Mesenchymal stem cell (in vitro differentiated cells and primary cell): ENCODE measurements at regions not wholly inside any gene's neighbourhood (a gene's known extent, or its start where the extent isn't known, plus 50 kb on each side); places are given as distances from the start of the nearest gene placed in this dataset.

Experiments used
- DNase-seq: peaks from one replicate; pipeline ENCODE4 v3.0.0-alpha.2; 2013
- H2AFZ ChIP-seq: one replicate; pipeline ENCODE4 v1.6.1; 2013; ENCODE audit warnings: low read depth, mild to moderate bottlenecking, control low read depth, inconsistent platforms, low read length, moderate library complexity
- H2AK5ac ChIP-seq: 2 replicates; pipeline ENCODE4 v1.6.1; 2013; ENCODE audit warnings: low read length, moderate library complexity, mild to moderate bottlenecking, inconsistent platforms; ENCODE audit not compliant: severe bottlenecking
- H2BK120ac ChIP-seq: one replicate; pipeline ENCODE4 v1.6.1; 2013; ENCODE audit warnings: low read depth, mild to moderate bottlenecking, inconsistent platforms, low read length, moderate library complexity
- H2BK12ac ChIP-seq, 2 experiments: one replicate each; pipeline ENCODE4 v1.6.1; 2013; ENCODE audit warnings: inconsistent platforms in 2 of 2, low read length in 2 of 2, mild to moderate bottlenecking in 2 of 2, moderate library complexity in 2 of 2, control low read depth in 1 of 2
- H2BK15ac ChIP-seq: one replicate; pipeline ENCODE4 v1.6.1; 2013; ENCODE audit warnings: mild to moderate bottlenecking, low read depth, inconsistent platforms; ENCODE audit not compliant: poor library complexity, severe bottlenecking
- H2BK5ac ChIP-seq: 2 replicates; pipeline ENCODE4 v1.6.1; 2013; ENCODE audit warnings: low read depth, mild to moderate bottlenecking, low read length, control low read depth, inconsistent platforms; ENCODE audit not compliant: poor library complexity, severe bottlenecking
- H3K14ac ChIP-seq, 2 experiments: one replicate each; pipeline ENCODE4 v1.6.1; 2013; ENCODE audit warnings: inconsistent platforms in 2 of 2, low read length in 2 of 2, control low read depth in 1 of 2, mild to moderate bottlenecking in 1 of 2, moderate library complexity in 1 of 2
- H3K18ac ChIP-seq, 2 experiments: one replicate each; pipeline ENCODE4 v1.6.1; 2013; ENCODE audit warnings: inconsistent platforms in 2 of 2, low read length in 2 of 2, control low read depth in 1 of 2, low read depth in 1 of 2, mild to moderate bottlenecking in 1 of 2
- H3K23ac ChIP-seq, 2 experiments: one replicate each; pipeline ENCODE4 v1.6.1; 2013; ENCODE audit warnings: inconsistent platforms in 2 of 2, low read length in 2 of 2, mild to moderate bottlenecking in 2 of 2, moderate library complexity in 2 of 2, control low read depth in 1 of 2
- H3K27ac ChIP-seq: 2 replicates; pipeline ENCODE4 v1.5.1; 2013; ENCODE audit warnings: mild to moderate bottlenecking, moderate library complexity, low read length, control low read depth, inconsistent platforms; ENCODE audit not compliant: poor library complexity, severe bottlenecking
- H3K27me3 ChIP-seq, 2 experiments: 2 replicates each; pipeline versions ENCODE4 v1.6.1 to v1.7.0; 2013; ENCODE audit warnings: low read length in 2 of 2, mild to moderate bottlenecking in 2 of 2, moderate library complexity in 2 of 2, control low read depth in 1 of 2, inconsistent platforms in 1 of 2; ENCODE audit not compliant: control insufficient read depth in 1 of 2, insufficient read depth in 1 of 2
- H3K36me3 ChIP-seq, 2 experiments: 2 replicates each; pipeline versions ENCODE4 v1.6.1 to v1.7.0; 2013; ENCODE audit warnings: low read length in 2 of 2, control low read depth in 1 of 2, inconsistent platforms in 1 of 2, low read depth in 1 of 2, mild to moderate bottlenecking in 1 of 2; ENCODE audit not compliant: insufficient read depth in 2 of 2, control insufficient read depth in 1 of 2
- H3K4ac ChIP-seq, 2 experiments: one replicate each; pipeline ENCODE4 v1.6.1; 2013; ENCODE audit warnings: inconsistent platforms in 2 of 2, low read length in 2 of 2, mild to moderate bottlenecking in 2 of 2, moderate library complexity in 2 of 2, control low read depth in 1 of 2, low read depth in 1 of 2
- H3K4me1 ChIP-seq: 2 replicates; pipeline ENCODE4 v1.6.1; 2013; ENCODE audit warnings: low read depth, low read length, control low read depth; ENCODE audit not compliant: control insufficient read depth, insufficient read depth
- H3K4me2 ChIP-seq: 2 replicates; pipeline ENCODE4 v1.6.1; 2013; ENCODE audit warnings: low read length, mild to moderate bottlenecking, inconsistent platforms; ENCODE audit not compliant: poor library complexity, severe bottlenecking
- H3K4me3 ChIP-seq, 2 experiments: 2 replicates each; pipeline versions ENCODE4 v1.5.1 to v1.7.0; 2013; ENCODE audit warnings: low read length in 2 of 2, mild to moderate bottlenecking in 2 of 2, control low read depth in 1 of 2, low read depth in 1 of 2; ENCODE audit not compliant: insufficient read depth in 1 of 2
- H3K79me1 ChIP-seq: replicated peaks from 2 replicates; pipeline ENCODE4 v1.6.1; 2013; ENCODE audit warnings: mild to moderate bottlenecking, control low read depth, low read length, inconsistent platforms; ENCODE audit not compliant: poor library complexity, severe bottlenecking
- H3K9ac ChIP-seq: 2 replicates; pipeline ENCODE4 v1.7.0; 2013; ENCODE audit warnings: mild to moderate bottlenecking, low read length, moderate library complexity
- H3K9me3 ChIP-seq: 2 replicates; pipeline ENCODE4 v1.7.0; 2013; ENCODE audit warnings: mild to moderate bottlenecking, low read length; ENCODE audit not compliant: control insufficient read depth
- H4K8ac ChIP-seq: one replicate; pipeline ENCODE4 v1.6.1; 2013; ENCODE audit warnings: inconsistent platforms, mild to moderate bottlenecking, low read length, moderate library complexity
- H4K91ac ChIP-seq: one replicate; pipeline ENCODE4 v1.6.1; 2013; ENCODE audit warnings: mild to moderate bottlenecking, low read length, inconsistent platforms
- WGBS: methylation state at CpG from one replicate; pipeline ENCODE4 v1.1.7; 2013; ENCODE audit warnings: mixed read lengths; 5-methylcytosine and 5-hydroxymethylcytosine counted together

GRCh38 chr7:136324073-136324704 is 347.0 kb upstream of the MTPN start:
- H3K4ac ChIP-seq: peak overlapping the region in 1 of 2 experiments; percentile 4
- H3K9ac ChIP-seq: no peak overlapping the region
- no peak overlapping the region for H3K27ac ChIP-seq
- no peak overlapping the region for H2AK5ac ChIP-seq
- no peak overlapping the region for H4K91ac ChIP-seq
- no peak overlapping the region for H2BK120ac ChIP-seq
- no peak overlapping the region for H2AFZ ChIP-seq
- no peaks in the 10 kb centered on the region for H3K4me1 ChIP-seq
- no peak overlapping the region for H2BK15ac ChIP-seq
- no peak overlapping the region for H3K23ac ChIP-seq
- no peaks in the 10 kb centered on the region for H3K79me1 ChIP-seq
- no peak overlapping the region for H3K4me2 ChIP-seq
- H3K14ac ChIP-seq: no peak overlapping the region
- H4K8ac ChIP-seq: no peak overlapping the region
- H3K4me3 ChIP-seq: no peak overlapping the region
- 56% methylated on average over 3 of the region's 4 CpGs for WGBS
- no peak overlapping the region for H2BK12ac ChIP-seq
- peaks cover 5% of the 10 kb centered on the region for H3K9me3 ChIP-seq
- no peaks in the 10 kb centered on the region for H3K27me3 ChIP-seq
- DNase-seq: no peak
- peak overlapping the region in 1 of 2 experiments; percentile 17 for H3K18ac ChIP-seq
- H2BK5ac ChIP-seq: no peak overlapping the region
- no peaks in the 10 kb centered on the region for H3K36me3 ChIP-seq

DNA sequence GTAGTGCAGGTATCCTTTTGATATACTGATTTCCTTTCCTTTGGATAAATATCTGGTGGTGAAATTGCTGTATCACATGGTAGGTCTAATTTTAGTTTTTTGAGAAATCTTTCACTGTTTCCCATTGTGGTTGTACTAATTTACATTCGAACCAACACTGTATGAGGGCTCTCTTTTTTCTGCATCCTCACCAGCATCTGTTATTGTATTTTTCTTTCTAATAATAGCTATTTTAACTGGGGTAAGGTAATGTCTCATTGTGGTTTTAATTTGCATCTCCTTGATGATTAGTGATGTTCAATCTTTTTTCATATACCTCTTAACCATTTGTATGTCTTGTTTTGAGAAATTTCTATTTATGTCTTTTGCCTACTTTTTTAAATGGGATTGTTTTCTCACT is 335.4 kb upstream of the MTPN start:
- Histone ChIP-seq H3K79me1 (no peaks in the 10 kb centered on the region), H2BK15ac (no peak overlapping the region), H3K4me3 (no peak overlapping the region), H3K36me3 (no peaks in the 10 kb centered on the region), H3K4ac (no peak overlapping the region), H3K9ac (no peak overlapping the region), H2AFZ (no peak overlapping the region), H3K18ac (no peak overlapping the region), H3K27me3 (no peaks in the 10 kb centered on the region), H2BK120ac (no peak overlapping the region), H4K8ac (no peak overlapping the region), H4K91ac (no peak overlapping the region), H2BK5ac (peak overlapping the region; percentile 79), H2BK12ac (no peak overlapping the region), H2AK5ac (no peak overlapping the region), H3K9me3 (peaks cover 31% of the 10 kb centered on the region), H3K4me1 (no peaks in the 10 kb centered on the region), H3K23ac (no peak overlapping the region), H3K4me2 (no peak overlapping the region), H3K14ac (no peak overlapping the region), H3K27ac (no peak overlapping the region)
- no peak for DNase-seq
- no CpG with 5 or more reads among the region's 1 CpG for WGBS

- Histone ChIP-seq H3K4me2 (no peak overlapping the region), H3K18ac (no peak overlapping the region), H2BK120ac (no peak overlapping the region), H3K4me1 (no peaks in the 10 kb centered on the region), H3K9ac (no peak overlapping the region), H2BK5ac (no peak overlapping the region), H3K9me3 (peaks cover 37% of the 10 kb centered on the region), H2AFZ (no peak overlapping the region), H3K79me1 (no peaks in the 10 kb centered on the region), H3K14ac (no peak overlapping the region), H3K4me3 (no peak overlapping the region), H3K27me3 (no peaks in the 10 kb centered on the region), H4K8ac (no peak overlapping the region), H4K91ac (no peak overlapping the region), H3K23ac (no peak overlapping the region), H2BK12ac (no peak overlapping the region), H3K27ac (no peak overlapping the region), H2AK5ac (no peak overlapping the region), H2BK15ac (no peak overlapping the region), H3K4ac (no peak overlapping the region), H3K36me3 (no peaks in the 10 kb centered on the region)
- WGBS: 100% methylated on average over 1 of the region's 1 CpG
- DNase-seq: no peak
Measured at GRCh38 chr7:136309407-136309806, 332.2 kb upstream of the MTPN start.

DNA sequence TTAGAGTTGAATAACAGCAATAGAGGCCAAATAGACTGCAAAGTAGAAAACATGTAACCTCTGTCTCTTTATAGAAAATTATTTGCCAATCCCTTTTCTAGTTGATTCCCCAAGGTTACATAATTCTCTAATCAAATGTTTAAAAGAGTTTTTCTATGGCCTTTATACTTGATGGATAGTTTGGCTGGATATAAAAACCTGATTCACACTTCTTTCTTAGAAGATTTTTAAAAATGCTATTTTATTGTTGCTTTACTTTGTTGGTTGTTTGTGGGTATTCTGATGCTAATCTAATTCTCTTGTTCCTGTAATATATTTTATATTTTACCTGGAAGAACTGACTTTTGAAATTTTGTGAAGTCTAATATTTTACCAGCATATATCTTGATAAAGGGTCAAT is 331.1 kb upstream of the MTPN start:
- no peak overlapping the region for H4K91ac ChIP-seq
- H2BK15ac ChIP-seq: no peak overlapping the region
- H2BK120ac ChIP-seq: no peak overlapping the region
- no peak overlapping the region for H3K14ac ChIP-seq
- H3K4ac ChIP-seq: no peak overlapping the region
- H3K9me3 ChIP-seq: peaks cover 42% of the 10 kb centered on the region
- no peaks in the 10 kb centered on the region for H3K4me1 ChIP-seq
- H3K9ac ChIP-seq: no peak overlapping the region
- H2BK12ac ChIP-seq: no peak overlapping the region
- no peak overlapping the region for H3K4me2 ChIP-seq
- H3K23ac ChIP-seq: no peak overlapping the region
- no peak for DNase-seq
- H3K18ac ChIP-seq: no peak overlapping the region
- no peak overlapping the region for H3K27ac ChIP-seq
- H3K4me3 ChIP-seq: no peak overlapping the region
- no peaks in the 10 kb centered on the region for H3K79me1 ChIP-seq
- H3K36me3 ChIP-seq: no peaks in the 10 kb centered on the region
- no peak overlapping the region for H2BK5ac ChIP-seq
- no peak overlapping the region for H2AFZ ChIP-seq
- no peak overlapping the region for H2AK5ac ChIP-seq
- H4K8ac ChIP-seq: no peak overlapping the region
- no peaks in the 10 kb centered on the region for H3K27me3 ChIP-seq
